GM12874 (cell line): ENCODE measurements at regions not wholly inside any gene's neighbourhood (a gene's known extent, or its start where the extent isn't known, plus 50 kb on each side); places are given as distances from the start of the nearest gene placed in this dataset.

Experiments used
- TF ChIP-seq, protein P1 (sequence below): IDR thresholded peaks from 2 replicates; pipeline ENCODE4 v1.5.1; 2011; ENCODE audit warnings: low read depth, mild to moderate bottlenecking, control low read depth, low read length, moderate library complexity; ENCODE audit not compliant: insufficient read depth

DNA sequence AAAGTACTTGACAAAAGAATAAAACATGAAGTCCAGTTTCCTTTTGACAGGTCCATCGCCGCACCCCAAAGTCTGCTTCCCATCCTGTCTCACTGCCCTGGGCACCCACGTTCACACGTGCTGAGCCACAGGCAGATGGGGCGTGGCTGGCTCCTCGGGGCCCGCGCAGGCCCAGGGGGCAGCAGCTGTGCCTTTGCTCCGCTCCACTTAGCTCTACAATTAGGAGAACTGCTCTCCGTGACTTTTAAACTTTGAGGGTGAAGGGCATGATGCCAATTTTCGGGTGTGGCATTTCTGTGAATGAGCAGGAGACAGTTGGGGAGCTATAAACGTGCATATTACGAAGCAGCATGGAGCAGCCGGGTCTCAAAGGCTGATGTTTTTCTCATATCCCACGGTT is 152.4 kb downstream of the TDRD15 start:
- TF ChIP-seq, protein P1, sequence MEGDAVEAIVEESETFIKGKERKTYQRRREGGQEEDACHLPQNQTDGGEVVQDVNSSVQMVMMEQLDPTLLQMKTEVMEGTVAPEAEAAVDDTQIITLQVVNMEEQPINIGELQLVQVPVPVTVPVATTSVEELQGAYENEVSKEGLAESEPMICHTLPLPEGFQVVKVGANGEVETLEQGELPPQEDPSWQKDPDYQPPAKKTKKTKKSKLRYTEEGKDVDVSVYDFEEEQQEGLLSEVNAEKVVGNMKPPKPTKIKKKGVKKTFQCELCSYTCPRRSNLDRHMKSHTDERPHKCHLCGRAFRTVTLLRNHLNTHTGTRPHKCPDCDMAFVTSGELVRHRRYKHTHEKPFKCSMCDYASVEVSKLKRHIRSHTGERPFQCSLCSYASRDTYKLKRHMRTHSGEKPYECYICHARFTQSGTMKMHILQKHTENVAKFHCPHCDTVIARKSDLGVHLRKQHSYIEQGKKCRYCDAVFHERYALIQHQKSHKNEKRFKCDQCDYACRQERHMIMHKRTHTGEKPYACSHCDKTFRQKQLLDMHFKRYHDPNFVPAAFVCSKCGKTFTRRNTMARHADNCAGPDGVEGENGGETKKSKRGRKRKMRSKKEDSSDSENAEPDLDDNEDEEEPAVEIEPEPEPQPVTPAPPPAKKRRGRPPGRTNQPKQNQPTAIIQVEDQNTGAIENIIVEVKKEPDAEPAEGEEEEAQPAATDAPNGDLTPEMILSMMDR, result no peak

DNA sequence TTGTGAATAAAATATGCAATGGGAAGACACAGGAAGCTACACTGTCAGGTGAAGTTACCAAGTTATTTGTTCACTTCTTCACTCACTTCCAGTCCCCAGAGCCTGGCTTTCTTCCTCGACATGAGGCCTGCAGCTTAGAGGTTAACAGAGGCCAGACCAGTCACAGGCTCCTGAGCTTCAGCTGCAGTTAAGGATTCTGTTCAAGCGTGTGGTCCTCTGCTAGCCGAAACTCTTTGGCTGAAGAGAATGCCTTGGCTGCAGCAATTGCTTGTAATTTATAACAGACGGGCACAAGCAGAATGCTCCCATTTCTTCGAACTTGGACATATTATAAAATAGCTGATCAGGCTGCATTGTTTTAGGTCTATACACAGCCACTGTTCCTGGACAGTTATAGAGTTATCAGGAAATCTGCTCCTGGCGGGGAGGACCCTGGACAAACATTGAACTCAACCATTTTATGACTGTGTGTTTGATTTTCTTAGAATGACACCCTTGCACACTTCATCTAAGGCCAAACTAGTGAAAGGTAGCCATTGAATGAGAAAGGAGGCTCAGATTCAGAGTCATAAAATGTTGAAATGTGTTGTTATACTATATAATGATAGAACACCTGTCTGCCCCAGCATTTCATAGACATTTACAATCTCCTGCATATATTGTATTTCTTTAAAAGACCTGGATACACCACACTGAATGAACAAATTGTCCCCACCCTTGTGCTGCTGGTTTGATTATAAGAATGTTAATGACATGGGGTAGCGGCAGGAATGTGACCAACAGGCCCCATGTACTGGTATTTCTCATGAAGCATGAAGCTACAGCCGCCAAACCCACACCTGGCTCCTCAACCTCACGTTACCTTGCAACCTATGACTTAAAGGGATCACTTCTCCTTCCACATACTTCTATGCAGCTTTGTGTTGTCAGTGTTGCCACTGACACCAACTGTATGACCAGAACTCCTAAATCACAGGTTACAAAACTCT is 153.6 kb downstream of the TDRD15 start:
- TF ChIP-seq, protein P1, result no peak

DNA sequence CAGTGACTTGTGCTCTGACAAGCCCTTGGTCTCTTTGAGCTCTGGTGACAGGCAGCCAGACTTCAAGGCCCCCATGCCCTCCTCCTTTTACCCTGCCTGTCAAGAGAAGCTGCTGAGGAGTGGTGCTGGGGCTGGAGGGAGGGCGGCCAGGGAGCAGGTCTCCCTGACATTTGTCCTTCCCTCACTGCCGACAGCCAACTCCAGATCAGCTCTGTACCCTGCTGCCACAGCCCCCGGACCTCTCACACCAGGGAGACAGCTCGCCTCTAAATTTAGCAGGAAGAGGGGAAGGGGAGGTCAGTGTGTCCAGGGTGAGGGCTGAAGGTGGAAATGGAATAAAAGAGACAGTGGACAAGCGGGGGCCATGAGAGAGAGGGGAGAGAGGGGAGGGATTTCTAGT is 155.8 kb downstream of the TDRD15 start:
- TF ChIP-seq, protein P1, result no peak

DNA sequence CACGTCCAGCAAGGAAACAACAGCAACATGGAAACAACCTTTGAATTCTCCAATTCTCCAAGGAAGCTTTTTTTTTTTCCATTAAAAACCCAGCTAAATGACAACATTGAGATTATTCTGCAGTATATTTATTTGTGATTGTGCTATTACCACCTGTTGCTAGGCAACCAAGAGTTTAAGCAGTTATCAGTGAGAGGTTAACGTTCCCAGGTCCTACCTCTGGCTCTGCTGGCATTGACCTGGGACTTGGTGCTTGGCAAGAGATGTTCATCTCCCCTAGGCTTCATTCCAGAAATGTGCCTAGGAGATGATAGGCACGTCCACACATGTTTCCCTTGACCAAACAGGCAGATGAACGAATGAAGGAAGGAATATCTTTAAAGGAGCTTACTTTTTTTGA is 157.0 kb downstream of the TDRD15 start:
- TF ChIP-seq, protein P1, result no peak

DNA sequence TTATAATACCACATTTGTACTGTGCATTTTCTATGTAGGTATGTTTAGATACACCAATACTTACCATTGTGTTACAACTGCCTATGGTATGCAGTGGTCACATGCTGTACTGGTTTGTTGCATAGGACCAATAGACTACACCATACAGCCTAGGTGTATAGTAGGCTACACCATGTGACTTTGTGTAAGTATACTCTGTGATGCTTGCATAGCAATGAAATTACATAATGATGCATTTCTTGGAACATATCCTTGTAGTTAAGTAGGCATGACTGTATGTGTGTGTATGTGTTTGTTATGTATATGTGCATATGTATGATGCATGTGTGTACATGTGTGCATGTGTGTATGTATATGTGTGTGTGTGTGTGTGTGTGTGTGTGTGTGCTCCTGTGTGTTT is 157.6 kb downstream of the TDRD15 start:
- TF ChIP-seq, protein P1, result no peak

DNA sequence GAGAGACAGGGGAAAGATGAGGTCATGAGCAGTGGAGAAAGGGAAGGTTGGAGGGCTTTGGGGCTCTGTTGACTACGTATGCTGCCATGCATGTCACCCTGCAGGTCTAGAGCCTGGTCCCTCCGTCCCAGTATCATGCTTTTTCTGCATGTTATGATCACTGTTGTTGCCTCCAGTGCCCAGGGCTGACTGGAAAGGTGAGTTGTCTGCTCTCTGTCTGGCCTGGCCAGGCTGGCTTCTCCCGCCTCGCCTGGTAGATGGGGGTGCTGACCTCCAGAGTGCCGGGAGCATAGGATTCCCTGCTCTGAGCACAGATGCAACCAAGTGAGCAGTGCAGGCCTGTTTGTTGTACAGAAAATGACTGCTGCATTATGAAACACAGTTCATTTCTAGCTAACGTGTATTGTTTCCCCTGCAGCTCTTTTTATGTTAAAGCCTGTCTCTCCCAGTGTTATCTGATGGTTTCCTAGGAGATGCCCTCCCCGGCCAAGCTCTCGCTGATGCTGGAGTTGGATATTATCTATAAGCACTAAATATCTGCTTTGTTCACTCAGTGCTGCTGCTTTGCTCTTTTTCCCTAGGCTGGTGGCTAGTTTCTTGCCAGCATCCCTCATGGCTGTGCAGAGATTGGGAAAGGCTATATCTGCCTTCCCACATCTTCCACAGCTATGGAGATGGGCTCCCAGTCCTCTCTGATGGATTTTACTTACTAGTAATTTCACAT is 158.2 kb downstream of the TDRD15 start:
- TF ChIP-seq, protein P1, result no peak

DNA sequence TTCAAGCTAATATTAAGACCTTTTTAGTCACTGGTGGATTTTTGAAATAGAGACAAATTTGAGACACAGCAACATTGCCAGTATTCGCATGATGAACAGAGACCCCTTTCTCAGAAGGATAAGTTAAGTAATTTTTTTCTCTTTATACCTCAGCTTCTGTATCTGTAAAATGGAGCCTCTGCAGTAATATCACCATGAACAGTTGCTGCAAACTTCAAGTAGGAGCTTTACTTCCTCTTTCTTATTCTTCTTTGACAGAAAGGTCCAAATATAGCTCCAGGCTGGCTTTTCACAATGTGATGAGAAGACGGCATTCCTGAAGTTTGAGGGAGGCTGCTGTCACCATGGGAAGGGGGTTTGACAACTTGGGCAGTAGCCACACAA is 158.7 kb downstream of the TDRD15 start:
- TF ChIP-seq, protein P1, result no peak
